NCI-H748 (cell line): ENCODE measurements at regions not wholly inside any gene's neighbourhood (a gene's known extent, or its start where the extent isn't known, plus 50 kb on each side); places are given as distances from the start of the nearest gene placed in this dataset.
A peak's percentile ranks its signal among the peaks of the same experiment; 100 is the strongest.
"Not testable (repeated sequence)": the region's sequence is repeated elsewhere in the genome, so short reads cannot be mapped to it uniquely, and the experiment has no call there.

Experiments used
- DNase-seq: peaks from one replicate; lab custom pipeline; 2025; ENCODE audit not compliant: unreplicated experiment; lab: John Stamatoyannopoulos, UW

DNA sequence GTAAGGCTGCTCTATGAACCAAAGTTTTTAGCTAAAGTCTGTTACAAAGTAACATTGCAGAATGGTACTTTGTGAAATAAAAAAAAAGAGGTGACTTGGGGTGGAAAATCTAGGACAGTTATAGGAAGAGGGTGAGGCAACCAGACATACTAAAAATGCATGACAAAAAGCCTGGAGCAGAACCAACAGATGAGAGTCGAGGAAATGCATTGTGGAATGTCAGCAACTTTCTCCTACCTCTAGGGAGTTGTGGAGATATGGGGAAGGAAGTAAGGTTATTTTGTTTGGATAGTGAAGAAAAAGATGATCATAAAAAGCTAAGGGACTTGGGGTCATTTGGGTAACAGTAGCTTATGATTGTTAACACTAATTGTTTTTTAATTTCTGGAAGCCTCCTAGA, 295.6 kb downstream of the S1PR1 start:
- DNase-seq = no peak

DNA sequence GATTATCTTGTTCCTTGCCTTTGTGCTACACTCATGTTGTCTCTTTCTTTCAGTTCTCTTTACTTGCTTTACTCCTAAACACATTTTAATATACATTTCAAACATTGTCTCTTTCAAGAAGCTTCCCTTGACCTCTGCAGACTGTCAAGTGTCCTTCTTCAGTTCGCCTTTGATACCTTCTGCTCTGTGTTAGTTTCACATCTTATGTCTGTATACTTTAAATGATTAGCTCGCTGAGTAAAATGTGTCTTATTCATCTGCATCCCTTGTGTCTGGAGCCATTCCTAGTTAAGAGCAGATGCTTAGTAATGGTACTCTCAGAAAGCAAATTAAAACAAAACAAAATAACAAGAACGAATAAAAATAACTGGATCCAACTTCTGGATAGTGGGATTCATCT, 303.3 kb downstream of the S1PR1 start:
- DNase-seq = peak; percentile 21

DNA sequence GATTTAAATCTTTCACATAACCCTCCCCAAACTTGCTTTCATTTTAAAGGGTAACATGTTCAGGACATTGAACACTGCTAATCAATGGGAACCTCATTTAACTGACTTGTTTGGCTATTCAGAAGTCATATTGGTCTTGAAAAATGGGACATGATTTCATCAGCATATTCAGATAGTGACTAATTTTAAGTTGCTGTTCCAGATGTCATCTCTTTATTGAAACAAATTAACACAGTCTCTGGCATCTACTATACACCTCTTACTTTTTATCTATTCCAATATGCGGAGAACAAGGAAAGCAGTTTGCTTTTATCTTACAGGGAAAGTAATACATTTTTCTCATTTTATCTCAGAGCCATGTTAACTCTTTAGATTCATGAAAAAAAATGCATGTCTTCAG, 310.1 kb downstream of the S1PR1 start:
- DNase-seq = no peak

DNA sequence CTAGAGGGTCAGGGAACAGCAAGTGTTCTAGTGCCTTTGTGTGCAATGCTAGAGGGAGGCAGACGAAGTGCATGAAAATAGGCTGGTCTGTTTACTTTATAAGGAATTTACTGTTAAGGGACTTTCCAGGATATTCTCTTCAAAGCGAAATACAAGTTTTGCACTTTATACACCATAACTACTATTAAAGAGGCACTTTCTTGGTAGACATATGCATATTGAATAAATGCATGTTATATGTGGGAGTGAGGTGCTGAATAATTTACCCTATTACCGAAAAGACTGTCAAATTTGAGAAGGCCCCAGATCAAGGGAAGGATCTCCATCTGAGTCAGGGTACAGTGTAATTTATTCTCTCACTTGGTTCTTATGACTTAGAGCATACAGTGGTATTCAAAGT, 310.5 kb downstream of the S1PR1 start:
- DNase-seq = no peak

DNA sequence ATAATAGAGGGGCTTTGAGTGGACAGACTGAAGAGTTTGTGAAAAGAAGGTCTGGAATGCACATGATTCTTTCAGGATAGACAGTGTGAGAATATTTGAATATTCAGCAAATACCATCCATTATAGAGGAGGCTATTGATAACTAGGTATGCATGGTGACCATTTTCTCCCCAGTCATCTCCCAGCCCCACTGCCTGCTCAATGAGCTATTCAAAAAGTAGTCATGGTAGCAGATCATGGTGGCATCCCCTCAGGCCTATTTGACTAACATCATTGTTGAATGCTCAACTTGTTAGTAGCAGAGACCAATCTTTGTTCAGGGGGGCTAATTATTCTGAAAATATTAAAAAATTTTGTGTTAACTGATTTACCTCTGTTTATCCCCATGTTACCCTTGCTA, 311.6 kb downstream of the S1PR1 start:
- no peak for DNase-seq

DNA sequence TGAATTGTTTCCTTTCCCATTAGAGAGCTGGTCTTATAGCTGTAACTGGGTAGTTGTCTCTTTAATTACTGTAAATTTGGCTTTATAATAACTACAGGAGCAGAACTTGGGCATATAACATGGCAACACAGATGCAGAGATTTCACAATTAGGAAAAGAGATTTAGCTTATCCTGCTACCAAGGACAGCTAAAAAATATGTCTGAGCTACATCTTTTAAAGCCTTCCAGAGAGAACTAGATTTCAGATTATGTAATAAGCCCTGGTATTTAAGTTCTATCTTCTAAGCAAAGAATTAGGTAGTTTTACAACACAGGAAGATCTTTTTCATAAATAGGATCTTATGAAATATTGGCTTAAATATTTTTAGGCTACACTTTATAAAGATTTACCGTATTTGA, 313.8 kb downstream of the S1PR1 start:
- no peak for DNase-seq

DNA sequence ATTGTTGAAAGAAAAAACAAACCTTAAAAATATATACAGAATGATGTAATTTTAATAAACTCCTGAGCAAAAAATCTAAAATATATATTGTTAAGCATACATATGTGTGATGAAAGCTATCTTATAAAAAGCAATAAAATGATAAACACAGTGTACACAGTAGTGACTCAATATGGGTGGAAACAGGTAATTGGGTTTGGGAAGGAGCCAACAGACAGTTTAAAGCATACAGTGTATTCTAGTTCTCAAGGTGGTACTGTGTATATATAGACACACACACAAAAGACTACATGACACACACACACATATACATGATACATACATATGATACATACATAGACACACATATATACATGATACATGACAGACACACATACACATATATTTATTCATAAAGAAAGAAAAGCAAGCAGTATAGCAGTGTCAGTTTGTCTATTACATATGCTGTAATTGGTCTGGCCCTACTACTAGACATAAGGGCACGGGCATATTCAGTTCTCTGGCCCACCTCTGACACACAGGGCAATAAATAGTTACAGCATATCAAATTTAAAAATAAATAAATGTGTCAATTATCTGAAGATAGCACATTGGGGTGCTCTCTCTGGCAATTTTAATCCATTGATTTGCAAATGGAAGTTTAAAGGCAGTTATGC, 330.2 kb downstream of the S1PR1 start:
- DNase-seq = peak; percentile 56

DNA sequence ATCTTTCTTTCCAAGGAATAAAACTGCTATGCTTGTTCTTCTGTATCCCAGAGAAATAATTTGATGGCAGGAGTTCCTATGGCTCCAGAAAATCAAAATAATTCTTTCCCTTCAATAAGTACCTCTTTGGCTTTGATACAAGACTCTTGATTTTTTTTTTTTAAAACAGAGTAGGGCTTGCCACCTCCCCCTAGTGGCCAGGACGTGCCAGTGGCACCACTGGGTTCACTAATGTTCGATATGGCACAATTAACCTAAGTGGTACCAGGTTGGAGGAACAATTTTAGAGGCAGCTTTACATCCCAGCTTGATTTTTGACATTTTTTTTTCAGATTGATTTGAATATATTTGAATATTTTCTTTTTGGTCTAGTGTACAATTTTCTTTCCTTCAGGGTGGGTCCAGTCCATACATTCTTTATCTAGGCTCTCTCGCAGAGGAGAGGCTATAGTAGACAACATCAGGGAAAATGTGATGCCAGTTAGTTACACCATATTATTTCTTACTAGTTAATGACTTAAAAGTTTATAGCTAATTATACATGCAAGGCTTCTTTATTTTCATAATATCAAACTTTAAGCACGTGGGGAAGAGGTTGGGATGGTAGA, 330.9 kb downstream of the S1PR1 start:
- peak; percentile 57 for DNase-seq

DNA sequence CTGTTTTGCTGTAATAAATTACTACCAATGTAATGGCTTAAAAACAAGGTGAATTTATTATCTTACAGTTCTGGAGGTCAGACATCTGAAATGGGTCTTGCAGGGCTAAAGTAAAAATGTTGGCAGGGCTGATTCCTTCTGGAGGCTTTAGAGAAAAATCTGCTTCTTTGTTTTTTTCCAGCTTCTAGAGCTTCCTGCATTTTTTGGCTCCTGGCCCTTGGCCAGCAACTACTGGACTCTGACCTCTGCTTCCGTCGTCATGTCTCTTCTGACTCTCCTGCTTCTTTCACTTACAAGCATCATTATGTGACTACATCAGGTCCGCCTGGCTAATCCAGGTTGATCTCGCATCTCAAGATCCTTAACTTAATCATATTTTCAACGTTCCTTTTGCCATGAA, 350.9 kb downstream of the S1PR1 start:
- peak; percentile 14 for DNase-seq

DNA sequence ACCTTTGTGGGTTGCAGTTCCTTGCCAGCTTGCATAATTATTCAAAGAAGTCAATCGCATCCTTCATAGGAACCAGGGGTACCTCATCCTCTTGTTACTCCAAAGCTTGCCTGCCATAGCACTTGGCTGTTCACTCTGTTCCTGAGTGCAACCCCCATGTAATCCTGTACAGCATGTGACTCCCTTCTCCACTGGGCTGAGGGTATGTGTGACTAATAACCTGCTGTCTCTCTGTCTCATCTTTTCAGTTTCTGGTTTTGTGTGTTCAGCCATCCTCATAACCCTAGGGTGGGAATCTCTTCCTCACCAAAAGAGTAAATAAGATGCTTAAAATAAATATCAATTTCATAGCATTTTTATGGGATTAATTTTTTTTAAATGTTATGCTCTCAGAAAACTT, 351.9 kb downstream of the S1PR1 start:
- DNase-seq = no peak

DNA sequence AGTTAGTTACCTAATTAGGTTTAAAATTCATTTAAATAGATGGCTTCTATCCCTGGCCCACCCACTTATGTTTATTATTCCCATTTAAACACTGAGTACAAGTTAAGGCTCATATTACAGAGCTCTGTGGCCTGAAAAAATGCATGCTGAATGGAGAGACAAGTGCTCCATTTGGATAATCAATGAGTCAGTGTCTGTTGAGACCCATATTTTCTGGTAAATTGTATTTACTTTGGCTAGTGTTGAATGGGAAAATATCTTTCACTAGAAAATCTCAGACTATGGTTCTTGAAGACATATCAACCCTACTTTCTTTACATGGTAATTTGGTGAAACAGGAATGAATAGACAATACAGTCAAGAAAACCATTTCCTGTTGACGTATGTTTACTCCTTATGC, 356.0 kb downstream of the S1PR1 start:
- DNase-seq = peak; percentile 94

DNA sequence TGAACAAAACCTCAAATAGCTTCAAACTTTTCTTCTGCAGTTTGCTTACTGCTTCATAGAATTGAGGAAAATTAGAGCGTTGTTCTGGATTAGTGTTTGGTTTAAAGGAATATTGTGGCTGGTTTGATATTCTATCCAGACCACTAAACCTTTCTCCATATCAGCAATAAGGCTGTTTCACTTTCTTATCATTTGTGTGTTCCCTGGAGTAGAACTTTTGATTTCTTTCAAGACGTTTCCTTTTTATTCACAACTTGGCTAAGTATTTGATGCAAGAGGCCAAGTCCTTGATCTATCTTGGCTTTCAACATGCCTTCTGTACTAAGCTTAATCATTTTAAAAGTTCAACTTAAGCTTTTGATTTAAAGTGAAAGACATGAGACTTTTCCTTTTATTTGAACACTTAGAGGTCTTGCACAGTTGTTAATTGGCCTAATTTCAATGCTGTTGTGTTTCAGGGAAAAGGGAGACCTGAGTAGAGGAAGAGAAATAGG, 359.1 kb downstream of the S1PR1 start:
- DNase-seq = no peak

DNA sequence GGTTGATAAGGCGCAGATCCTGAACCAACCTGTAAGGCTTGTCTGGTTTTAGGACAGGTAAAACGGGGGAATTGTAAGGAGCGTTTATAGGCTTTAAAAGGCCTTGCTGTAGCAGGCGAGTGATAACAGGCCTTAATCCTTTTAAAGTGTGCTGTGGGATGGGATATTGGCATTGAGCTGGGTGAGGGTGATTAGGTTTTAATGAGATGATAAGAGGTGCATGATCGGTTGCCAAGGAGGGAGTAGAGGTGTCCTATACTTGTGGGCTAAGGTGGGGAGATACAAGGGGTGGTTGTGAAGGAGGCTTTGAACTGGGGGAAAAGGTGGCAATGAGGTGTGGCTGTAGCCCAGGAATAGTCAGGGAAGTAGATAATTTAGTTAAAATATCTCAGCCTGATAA, 363.8 kb downstream of the S1PR1 start:
- DNase-seq = not testable (repeated sequence)

DNA sequence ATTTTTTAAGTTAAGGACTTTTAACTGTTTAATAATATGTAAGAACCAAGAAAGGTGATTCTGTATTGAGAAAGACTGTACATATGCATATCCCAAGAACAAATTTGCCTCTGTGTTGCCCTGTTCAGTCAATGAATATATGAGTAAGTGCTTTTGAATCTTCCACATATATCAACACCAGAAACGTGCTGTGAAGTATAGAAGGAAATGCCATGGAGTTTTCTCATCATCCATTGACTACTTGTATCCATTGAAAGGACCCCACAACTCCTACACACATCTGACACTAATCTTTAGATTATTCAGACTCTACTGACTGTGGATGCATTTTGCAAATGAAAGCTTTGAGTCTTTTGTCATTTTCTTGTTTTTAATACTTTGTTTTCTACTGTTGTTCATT, 366.9 kb downstream of the S1PR1 start:
- no peak for DNase-seq

DNA sequence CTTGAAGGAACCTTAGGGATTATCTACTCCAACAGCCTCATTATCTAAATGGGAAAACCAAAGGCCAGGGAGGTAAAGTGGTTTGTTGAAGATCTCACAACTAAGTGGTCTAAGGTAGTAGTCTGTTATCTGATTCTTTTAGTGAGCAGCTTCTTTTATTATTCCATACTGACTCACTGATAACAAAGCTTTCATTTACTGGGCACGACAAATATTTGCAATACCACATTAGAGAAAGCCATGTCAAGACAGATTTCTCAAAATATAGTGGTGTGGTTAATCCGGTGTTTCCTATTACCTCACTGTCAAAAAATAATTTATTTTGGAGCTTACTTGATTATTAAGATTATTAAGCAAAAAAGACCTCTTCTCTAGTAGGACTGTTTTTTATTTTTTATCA, 369.1 kb downstream of the S1PR1 start:
- DNase-seq = no peak

DNA sequence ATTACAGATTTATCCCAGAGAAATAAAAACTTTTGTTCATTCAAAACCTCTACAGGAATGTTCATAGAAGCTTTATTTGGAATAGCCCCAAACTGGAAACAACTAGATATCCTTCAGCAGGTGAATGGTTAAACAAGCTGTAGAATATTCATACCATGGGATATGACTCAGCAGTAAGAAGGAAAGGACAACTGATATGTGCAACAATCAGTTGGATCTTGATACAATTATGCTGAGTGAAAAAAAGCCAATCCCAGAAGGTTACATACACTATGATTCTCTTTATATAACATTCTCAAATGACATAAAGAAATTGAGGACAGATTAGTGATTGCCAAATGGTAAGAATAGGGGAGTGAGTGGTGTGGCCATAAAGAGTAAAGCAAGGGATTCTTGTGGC, 376.7 kb downstream of the S1PR1 start:
- DNase-seq = no peak

DNA sequence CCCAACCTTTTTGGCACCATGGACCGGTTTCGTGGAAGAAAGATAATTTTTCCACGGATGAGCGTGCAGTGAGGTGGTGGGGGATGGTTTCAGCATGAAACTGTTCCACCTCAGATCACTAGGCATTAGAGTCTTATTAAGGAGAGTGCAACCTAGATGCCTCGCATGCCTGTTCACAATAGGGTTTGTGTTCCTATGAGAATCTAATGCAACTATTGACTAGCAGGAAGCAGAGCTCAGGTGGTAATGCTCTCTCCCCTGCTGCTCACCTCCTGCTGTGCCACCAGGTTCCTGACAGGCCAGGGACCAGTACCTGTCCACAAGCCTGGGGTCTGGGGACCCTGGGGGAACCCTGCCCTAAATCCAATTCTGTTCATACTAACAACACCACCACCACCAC, 377.8 kb downstream of the OLFM3 start:
- DNase-seq = no peak

DNA sequence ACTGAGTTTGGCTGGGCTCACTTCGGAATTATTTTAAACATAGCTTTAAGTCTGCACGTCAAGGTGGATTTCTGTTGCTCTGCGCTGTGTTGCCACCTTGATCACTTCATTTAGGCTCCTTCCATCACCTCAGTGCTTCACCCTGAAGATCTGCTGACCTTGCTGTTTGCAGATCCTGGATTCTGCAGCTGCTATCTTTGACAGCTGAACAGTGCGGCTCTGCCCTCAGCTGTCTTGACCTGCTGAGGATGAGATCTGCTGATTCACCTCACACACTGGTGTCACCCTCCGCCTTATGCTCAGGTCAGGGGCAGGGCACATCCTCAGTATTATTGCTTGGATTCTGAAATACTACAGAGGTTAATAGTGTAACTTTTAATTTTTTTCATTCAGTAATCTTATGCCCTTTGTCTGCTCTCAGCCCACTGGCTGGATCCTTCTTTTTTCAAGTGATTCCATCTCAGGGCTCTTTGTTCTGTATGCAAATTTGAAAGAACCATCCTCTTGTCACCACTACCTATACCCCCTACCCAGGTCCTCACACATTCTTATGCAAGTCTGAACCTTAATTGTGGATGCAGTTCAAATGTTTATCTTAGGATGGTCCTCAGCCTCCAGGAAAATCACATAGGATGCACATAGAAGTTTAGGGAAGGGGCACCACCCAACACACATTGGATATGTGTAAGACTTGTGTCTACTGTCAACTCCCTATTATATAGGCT, 364.0 kb downstream of the OLFM3 start:
- peak; percentile 38 for DNase-seq

DNA sequence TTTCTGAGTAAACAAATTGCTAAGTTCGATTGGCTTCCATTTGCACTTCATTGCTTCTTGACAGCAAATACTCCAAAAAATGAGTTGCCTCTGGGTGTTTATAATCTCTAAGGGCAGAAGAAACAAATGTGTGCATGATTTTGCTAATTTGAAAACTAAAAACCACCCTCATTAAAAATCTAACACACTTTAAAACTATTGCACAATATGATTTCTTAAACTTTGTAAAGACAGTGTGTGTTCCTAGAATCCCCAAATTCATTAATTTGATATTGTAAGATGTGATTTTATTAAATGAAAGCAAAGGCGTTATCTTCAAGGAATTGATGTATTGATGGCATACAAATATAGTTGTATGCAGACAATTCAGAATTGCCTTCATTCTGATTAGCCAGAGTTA, 350.9 kb downstream of the OLFM3 start:
- no peak for DNase-seq

DNA sequence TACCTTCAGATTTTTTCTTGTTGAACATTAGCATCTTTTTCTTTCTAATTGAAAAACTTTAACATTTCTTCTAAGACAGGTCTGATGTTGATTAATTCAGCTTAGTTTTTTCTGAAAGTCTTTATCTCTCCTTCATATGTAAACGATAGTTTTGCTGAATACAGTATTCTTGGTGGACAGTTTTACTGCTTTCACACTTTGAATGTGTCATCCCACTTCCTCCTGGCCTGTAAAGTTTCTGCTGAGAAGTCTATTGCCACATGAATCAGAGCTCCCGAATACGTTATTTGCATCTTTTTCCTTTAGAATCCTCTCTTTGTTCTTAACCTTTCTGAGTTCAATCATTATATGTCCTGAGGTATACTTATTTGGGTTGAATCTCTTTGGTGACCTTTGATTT, 344.2 kb downstream of the OLFM3 start:
- DNase-seq = no peak

DNA sequence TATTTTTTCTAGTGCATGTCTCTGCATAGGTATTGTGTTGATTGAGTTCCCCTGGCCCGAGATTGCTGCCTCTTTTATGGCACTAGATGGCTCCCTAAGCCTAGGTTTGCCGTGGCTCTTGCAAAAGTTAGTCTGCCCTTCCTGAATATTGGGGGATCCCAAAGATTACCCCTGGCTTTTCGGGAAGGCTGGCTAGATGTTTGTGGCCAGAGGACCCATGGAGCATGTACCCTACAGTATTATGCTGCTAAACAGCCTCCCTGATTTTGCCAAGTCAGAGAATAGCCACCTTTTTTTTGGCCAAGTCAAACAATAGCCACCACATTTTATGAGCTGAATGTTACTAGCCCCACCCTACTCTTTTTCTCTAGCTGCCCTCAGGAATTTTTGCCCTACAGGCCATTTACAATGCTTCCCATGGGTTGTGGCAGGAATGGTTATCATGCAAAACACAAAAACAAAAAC, 343.2 kb downstream of the OLFM3 start:
- DNase-seq = peak; percentile 59

DNA sequence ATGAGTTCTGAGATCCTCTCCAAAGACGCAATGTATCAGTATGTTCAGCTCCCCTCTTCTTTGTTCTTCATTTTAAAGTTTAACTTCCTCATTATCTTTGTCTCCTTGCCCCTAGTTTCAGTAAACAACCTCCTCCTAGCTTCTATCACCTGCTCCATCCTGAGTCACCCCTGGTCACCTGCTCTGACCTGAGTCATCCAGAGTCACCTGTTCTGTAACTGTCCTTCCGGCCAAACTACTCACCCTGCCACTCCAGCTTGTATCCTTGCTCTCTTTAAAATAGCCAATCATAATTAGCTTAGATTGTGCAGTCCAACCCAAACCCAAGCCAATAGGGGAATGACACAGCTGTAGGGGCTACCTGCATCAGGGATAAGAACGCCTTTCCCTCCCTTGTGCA, 332.0 kb downstream of the OLFM3 start:
- no peak for DNase-seq
